HG03558 (cell line): ENCODE measurements at regions not wholly inside any gene's neighbourhood (a gene's known extent, or its start where the extent isn't known, plus 50 kb on each side); places are given as distances from the start of the nearest gene placed in this dataset.
"Not testable (repeated sequence)": the region's sequence is repeated elsewhere in the genome, so short reads cannot be mapped to it uniquely, and the experiment has no call there.

ENCODE experiments used
- ATAC-seq: cut with Tn5 transposase; IDR thresholded peaks from one replicate; pipeline ENCODE4 v1.9.1; 2021; ENCODE audit warnings: moderate number of reproducible peaks; ENCODE audit not compliant: unreplicated experiment; ENCODE audit errors: extremely low read depth

GRCh38 chr2:167803449-167803988, 443.9 kb downstream of the STK39 start:
- no peak for ATAC-seq

- ATAC-seq = no peak
Observed at GRCh38 chr2:167794554-167795255, 452.7 kb downstream of the STK39 start.

GRCh38 chr2:167793725-167794124, 453.7 kb downstream of the STK39 start:
- ATAC-seq = no peak

GRCh38 chr2:167792126-167792525, 455.3 kb downstream of the STK39 start:
- ATAC-seq = no peak

- no peak for ATAC-seq
Observed at GRCh38 chr2:167790781-167791450, 456.5 kb downstream of the STK39 start.

- ATAC-seq = no peak
Observed at GRCh38 chr2:167790189-167790588, 457.2 kb downstream of the STK39 start.

GRCh38 chr2:167787562-167787961, 459.8 kb downstream of the STK39 start:
- ATAC-seq = no peak

- ATAC-seq = no peak
Observed at GRCh38 chr2:167787021-167787420, 460.4 kb downstream of the STK39 start.

GRCh38 chr2:167785606-167786216, 461.7 kb downstream of the STK39 start:
- no peak for ATAC-seq

- ATAC-seq = no peak
Observed at GRCh38 chr2:167784084-167784425, 463.3 kb downstream of the STK39 start.

GRCh38 chr2:167783261-167784083, 463.9 kb downstream of the STK39 start:
- no peak for ATAC-seq

GRCh38 chr2:167781629-167782028, 465.8 kb downstream of the STK39 start:
- ATAC-seq = not testable (repeated sequence)

GRCh38 chr2:167776359-167776758, 471.0 kb downstream of the STK39 start:
- no peak for ATAC-seq

GRCh38 chr2:167771628-167772027, 475.8 kb downstream of the STK39 start:
- ATAC-seq = no peak

- no peak for ATAC-seq
Observed at GRCh38 chr2:167769020-167769419, 478.4 kb downstream of the STK39 start.

- ATAC-seq = no peak
Observed at GRCh38 chr2:167767830-167768229, 479.6 kb downstream of the STK39 start.

GRCh38 chr2:167764772-167765341, 482.5 kb downstream of the STK39 start:
- no peak for ATAC-seq

- ATAC-seq = no peak
Observed at GRCh38 chr2:167761465-167762136, 485.8 kb downstream of the STK39 start.

GRCh38 chr2:167759531-167759930, 487.9 kb downstream of the STK39 start:
- no peak for ATAC-seq

- no peak for ATAC-seq
Observed at GRCh38 chr2:167758292-167758691, 489.1 kb downstream of the STK39 start.
